ENCODE measurements at regions not wholly inside any gene's neighbourhood (a gene's known extent, or its start where the extent isn't known, plus 50 kb on each side); places are given as distances from the start of the nearest gene placed in this dataset.

- Mint-ChIP-seq H3K4me1 (ENCODE audit: low read depth) (no peaks in the 10 kb centered on the region), H3K36me3 (ENCODE audit: insufficient read depth) (no peaks in the 10 kb centered on the region), H3K4me3 (ENCODE audit: low read depth) (no peak overlapping the region), H3K27me3 (no peaks in the 10 kb centered on the region), H3K27ac (no peak overlapping the region), H3K9me3 (ENCODE audit: low read depth) (peaks cover 12% of the 10 kb centered on the region)
- TF ChIP-seq CTCF (IDR thresholded peaks at IDR 0.05; ENCODE audit: unreplicated experiment) = no peak
- DNase-seq (ENCODE audit: low spot score, unreplicated experiment) = no peak
These were observed 338.7 kb downstream of the FBXW7 start for GRCh38 chr4:152197211-152197610.

GRCh38 chr4:152195888-152196287 lies 340.0 kb downstream of the FBXW7 start:
- no peak for TF ChIP-seq CTCF (IDR thresholded peaks at IDR 0.05; ENCODE audit: unreplicated experiment)
- Mint-ChIP-seq H3K27me3 (no peaks in the 10 kb centered on the region), H3K36me3 (ENCODE audit: insufficient read depth) (no peaks in the 10 kb centered on the region), H3K4me3 (ENCODE audit: low read depth) (no peak overlapping the region), H3K9me3 (ENCODE audit: low read depth) (peaks cover 12% of the 10 kb centered on the region), H3K4me1 (ENCODE audit: low read depth) (no peaks in the 10 kb centered on the region), H3K27ac (no peak overlapping the region)
- no peak for DNase-seq (ENCODE audit: low spot score, unreplicated experiment)

- Mint-ChIP-seq H3K4me1 (ENCODE audit: low read depth) (peaks cover 2% of the 10 kb centered on the region), H3K9me3 (ENCODE audit: low read depth) (peaks cover 14% of the 10 kb centered on the region), H3K27me3 (no peaks in the 10 kb centered on the region), H3K36me3 (ENCODE audit: insufficient read depth) (no peaks in the 10 kb centered on the region), H3K4me3 (ENCODE audit: low read depth) (no peak overlapping the region), H3K27ac (no peak overlapping the region)
- DNase-seq (ENCODE audit: low spot score, unreplicated experiment) = no peak
- TF ChIP-seq CTCF (IDR thresholded peaks at IDR 0.05; ENCODE audit: unreplicated experiment) = no peak
These were observed 342.8 kb downstream of the FBXW7 start for GRCh38 chr4:152193059-152193458.

GRCh38 chr4:152190907-152191306 lies 345.0 kb downstream of the FBXW7 start:
- peaks cover 2% of the 10 kb centered on the region for H3K4me1 Mint-ChIP-seq (ENCODE audit: low read depth)
- H3K4me3 Mint-ChIP-seq (ENCODE audit: low read depth) = no peak overlapping the region
- DNase-seq (ENCODE audit: low spot score, unreplicated experiment) = no peak
- no peaks in the 10 kb centered on the region for H3K36me3 Mint-ChIP-seq (ENCODE audit: insufficient read depth)
- H3K27me3 Mint-ChIP-seq = peaks cover 2% of the 10 kb centered on the region
- no peak overlapping the region for H3K27ac Mint-ChIP-seq
- peaks cover 10% of the 10 kb centered on the region for H3K9me3 Mint-ChIP-seq (ENCODE audit: low read depth)
- no peak for TF ChIP-seq CTCF (IDR thresholded peaks at IDR 0.05; ENCODE audit: unreplicated experiment)

GRCh38 chr4:152189451-152190179 lies 346.3 kb downstream of the FBXW7 start:
- peaks cover 2% of the 10 kb centered on the region for H3K4me1 Mint-ChIP-seq (ENCODE audit: low read depth)

More at GRCh38 chr4:152189451-152190179, 346.3 kb downstream of the FBXW7 start:
- Mint-ChIP-seq H3K36me3 (ENCODE audit: insufficient read depth) (no peaks in the 10 kb centered on the region), H3K4me3 (ENCODE audit: low read depth) (no peak overlapping the region), H3K27ac (no peak overlapping the region), H3K9me3 (ENCODE audit: low read depth) (peaks cover 5% of the 10 kb centered on the region), H3K27me3 (peaks cover 2% of the 10 kb centered on the region)
- no peak for TF ChIP-seq CTCF (IDR thresholded peaks at IDR 0.05; ENCODE audit: unreplicated experiment)
- no peak for DNase-seq (ENCODE audit: low spot score, unreplicated experiment)

All from progenitor cell of endocrine pancreas (in vitro differentiated cells).